Gastrocnemius medialis (tissue), 4 donors: ENCODE measurements at regions not wholly inside any gene's neighbourhood (a gene's known extent, or its start where the extent isn't known, plus 50 kb on each side); places are given as distances from the start of the nearest gene placed in this dataset.
"Not testable (repeated sequence)": the region's sequence is repeated elsewhere in the genome, so short reads cannot be mapped to it uniquely, and the experiment has no call there.

Source experiments
- ATAC-seq, 2 donors: fragments of 150-250 bp; one replicate each; pipeline ENCODE4 v1.9.1; 2016
- DNase-seq, 2 donors: peaks; one replicate each; pipeline ENCODE4 v3.0.0-alpha.2; 2019
- H3K27ac ChIP-seq, 4 donors: fragments of 200-600 bp; sonication (generic); 1 replicate in 1 of 4; 2 replicates in 3 of 4; pipeline ENCODE4 v1.5.1; 2016 to 2018; ENCODE audit warnings: mild to moderate bottlenecking in 2 of 4, moderate library complexity in 1 of 4
- H3K27me3 ChIP-seq, 3 donors: fragments of 200-600 bp; sonication (generic) in 2 of 3; 1 replicate in 1 of 3; 2 replicates in 2 of 3; pipeline versions ENCODE4 v1.5.1 to v1.6.0; 2016 to 2019; ENCODE audit warnings: mild to moderate bottlenecking in 1 of 3, moderate library complexity in 1 of 3
- H3K36me3 ChIP-seq, 2 donors: fragments of 200-600 bp; sonication (generic) in 1 of 2; one replicate each; pipeline ENCODE4 v1.5.1; 2017 to 2018
- H3K4me1 ChIP-seq, 2 donors: fragments of 200-600 bp; sonication (generic) in 1 of 2; one replicate each; pipeline ENCODE4 v1.5.1; 2016 to 2017; ENCODE audit warnings: mild to moderate bottlenecking in 2 of 2
- H3K4me3 ChIP-seq, 4 donors: fragments of 200-600 bp; sonication (generic) in 3 of 4; 1 replicate in 1 of 4; 2 replicates in 3 of 4; pipeline ENCODE4 v1.5.1; 2016 to 2019; ENCODE audit warnings: mild to moderate bottlenecking in 2 of 4
- H3K9me3 ChIP-seq, 3 donors: fragments of 200-600 bp; sonication (generic) in 2 of 3; 1 replicate in 1 of 3; 2 replicates in 2 of 3; pipeline ENCODE4 v1.5.1; 2016 to 2019
- CTCF ChIP-seq, 5 experiments: fragments of 450-650 bp in 3 of 5; fragments of 200-600 bp in 2 of 5; sonication (generic) in 2 of 5; IDR thresholded peaks in 4 of 5; conservative IDR thresholded peaks in 1 of 5; 1 replicate in 4 of 5; 2 replicates in 1 of 5; pipeline ENCODE4 v1.5.1; 2016 to 2019; ENCODE audit warnings: antibody characterized with exemption in 5 of 5, mild to moderate bottlenecking in 3 of 5, moderate library complexity in 3 of 5
- POLR2A ChIP-seq, 2 donors: fragments of 450-650 bp; IDR thresholded peaks; one replicate each; pipeline ENCODE4 v1.6.1; 2017; ENCODE audit warnings: antibody characterized with exemption in 2 of 2, mild to moderate bottlenecking in 2 of 2, moderate library complexity in 2 of 2
- in situ Hi-C, 4 donors: fragments of 200-750 bp; cut with MboI; loops; one replicate each; pipeline versions ENCODE4 v1.15.0 to v1.8.0; 2017; ENCODE audit warnings: low sequenced_read_pairs in 4 of 4
- intact Hi-C: fragments of 100-400 bp; cut with DNase I; formaldehyde crosslinking; loops from one replicate; pipeline ENCODE4 v1.15.1; 2023; ENCODE audit warnings: low total_unique reads

- Histone ChIP-seq H3K4me3 (no peak overlapping the region), H3K27ac (no peak overlapping the region), H3K36me3 (no peaks in the 10 kb centered on the region), H3K9me3 (no peaks in the 10 kb centered on the region), H3K4me1 (no peaks in the 10 kb centered on the region), H3K27me3 (no peaks in the 10 kb centered on the region)
- ATAC-seq: no peak
- in situ Hi-C loops: no loop called here
- TF ChIP-seq POLR2A (IDR thresholded peaks at IDR 0.05) (no peak), CTCF (IDR thresholded peaks at IDR 0.05 in 4 of 5, conservative IDR thresholded peaks at IDR 0.05 in 1 of 5) (no peak)
- DNase-seq: no peak
- intact Hi-C loops: no loop called here
Measured at GRCh38 chr1:177686933-177687332, 282.9 kb downstream of the SEC16B start.

GRCh38 chr1:177669161-177669560 lies 300.7 kb downstream of the SEC16B start:
- TF ChIP-seq POLR2A (IDR thresholded peaks at IDR 0.05) (no peak), CTCF (IDR thresholded peaks at IDR 0.05 in 4 of 5, conservative IDR thresholded peaks at IDR 0.05 in 1 of 5) (no peak)
- DNase-seq (no peak), ATAC-seq (no peak)
- H3K27me3 ChIP-seq: no peaks in the 10 kb centered on the region
- H3K4me3 ChIP-seq: no peak overlapping the region
- intact Hi-C loops: no loop called here
- no peak overlapping the region for H3K27ac ChIP-seq
- no peaks in the 10 kb centered on the region for H3K4me1 ChIP-seq
- H3K36me3 ChIP-seq: no peaks in the 10 kb centered on the region
- no peaks in the 10 kb centered on the region for H3K9me3 ChIP-seq
- in situ Hi-C loops: no loop called here

GRCh38 chr1:177665935-177666334 lies 303.9 kb downstream of the SEC16B start:
- Histone ChIP-seq H3K9me3 (no peaks in the 10 kb centered on the region), H3K4me3 (no peak overlapping the region), H3K27me3 (no peaks in the 10 kb centered on the region), H3K27ac (no peak overlapping the region), H3K36me3 (no peaks in the 10 kb centered on the region), H3K4me1 (no peaks in the 10 kb centered on the region)
- ATAC-seq: no peak
- no peak for DNase-seq
- TF ChIP-seq POLR2A (IDR thresholded peaks at IDR 0.05) (no peak), CTCF (IDR thresholded peaks at IDR 0.05 in 4 of 5, conservative IDR thresholded peaks at IDR 0.05 in 1 of 5) (no peak)
- in situ Hi-C loops (no loop called here), intact Hi-C loops (no loop called here)

GRCh38 chr1:177664742-177665141 lies 305.1 kb downstream of the SEC16B start:
- H3K36me3 ChIP-seq, H3K27me3 ChIP-seq, DNase-seq, H3K9me3 ChIP-seq, in situ Hi-C loops, ATAC-seq, H3K4me1 ChIP-seq, intact Hi-C loops, H3K27ac ChIP-seq, H3K4me3 ChIP-seq: not testable (repeated sequence)

- no peak overlapping the region for H3K4me3 ChIP-seq
- H3K36me3 ChIP-seq: no peaks in the 10 kb centered on the region
- TF ChIP-seq POLR2A (IDR thresholded peaks at IDR 0.05) (no peak), CTCF (IDR thresholded peaks at IDR 0.05 in 4 of 5, conservative IDR thresholded peaks at IDR 0.05 in 1 of 5) (no peak)
- in situ Hi-C loops: no loop called here
- intact Hi-C loops: no loop called here
- H3K4me1 ChIP-seq: no peaks in the 10 kb centered on the region
- ATAC-seq: no peak
- no peaks in the 10 kb centered on the region for H3K27me3 ChIP-seq
- H3K9me3 ChIP-seq: no peaks in the 10 kb centered on the region
- DNase-seq: no peak
- H3K27ac ChIP-seq: no peak overlapping the region
Measured at GRCh38 chr1:177660188-177660587, 309.7 kb downstream of the SEC16B start.
